Astrocyte of the spinal cord (primary cell): ENCODE measurements at regions not wholly inside any gene's neighbourhood (a gene's known extent, or its start where the extent isn't known, plus 50 kb on each side); places are given as distances from the start of the nearest gene placed in this dataset.
"Not testable (repeated sequence)": the region's sequence is repeated elsewhere in the genome, so short reads cannot be mapped to it uniquely, and the experiment has no call there.

ENCODE experiments used
- DNase-seq: peaks from one replicate; pipeline ENCODE4 v3.0.0; 2011; ENCODE audit warnings: low read depth, low spot score
- H3K4me3 ChIP-seq: 2 replicates; pipeline ENCODE4 v1.5.1; 2011; ENCODE audit warnings: low read depth, mild to moderate bottlenecking, low read length, moderate library complexity
- CTCF ChIP-seq: IDR thresholded peaks from 2 replicates; pipeline ENCODE4 v1.5.1; 2012; ENCODE audit warnings: low read depth, mild to moderate bottlenecking, low read length, inconsistent platforms
- in situ Hi-C: cut with HindIII; loops from 2 replicates; pipeline ENCODE4 v1.10.0; 2017; ENCODE audit warnings: low sequenced_read_pairs

GRCh38 chr2:144776766-144777165 is 256.8 kb upstream of the ZEB2 start:
- peak; percentile 12 for DNase-seq
- in situ Hi-C loops: no loop called here
- no peak for TF ChIP-seq CTCF
- H3K4me3 ChIP-seq: no peak overlapping the region

DNA sequence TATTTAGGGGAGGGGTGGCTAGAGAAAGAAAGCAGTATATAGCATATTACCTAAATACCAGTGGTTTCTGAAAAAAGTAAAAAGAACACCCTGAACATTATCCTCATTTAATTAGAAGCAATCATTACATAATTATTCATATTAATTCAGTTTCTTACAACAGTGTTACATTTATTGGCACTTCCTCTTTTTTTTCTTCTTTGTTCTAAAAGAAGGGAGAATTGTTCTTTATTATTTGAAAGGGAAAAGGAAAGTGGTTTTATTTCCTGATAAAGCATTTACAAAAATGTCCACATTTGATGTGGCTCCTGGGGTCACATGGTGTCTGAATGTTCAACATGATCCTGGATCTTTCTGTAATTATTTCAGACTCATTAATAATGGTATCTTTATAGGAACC is 254.9 kb upstream of the ZEB2 start:
- in situ Hi-C loops: no loop called here
- TF ChIP-seq CTCF: no peak
- no peak for DNase-seq
- H3K4me3 ChIP-seq: no peak overlapping the region

DNA sequence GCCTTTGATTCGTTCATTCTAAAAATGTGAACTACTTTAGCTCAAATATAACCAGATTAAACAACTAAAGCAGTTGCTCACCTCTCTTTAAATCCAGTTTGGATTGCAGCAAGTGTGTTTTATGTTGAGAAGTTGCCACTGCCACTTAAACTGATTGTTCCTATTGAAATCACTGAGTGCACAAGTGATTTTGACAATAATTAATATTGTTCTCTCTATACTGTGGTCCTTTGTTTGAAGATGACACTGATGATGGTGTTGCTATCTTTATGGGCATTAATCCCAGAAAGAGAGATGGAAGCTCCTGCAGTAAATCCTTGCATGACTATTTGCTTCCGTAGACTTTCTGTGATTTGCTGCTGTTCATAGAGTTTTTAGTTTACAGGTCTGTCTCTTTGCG is 251.4 kb upstream of the ZEB2 start:
- H3K4me3 ChIP-seq: no peak overlapping the region
- in situ Hi-C loops: no loop called here
- DNase-seq: no peak
- TF ChIP-seq CTCF: no peak

DNA sequence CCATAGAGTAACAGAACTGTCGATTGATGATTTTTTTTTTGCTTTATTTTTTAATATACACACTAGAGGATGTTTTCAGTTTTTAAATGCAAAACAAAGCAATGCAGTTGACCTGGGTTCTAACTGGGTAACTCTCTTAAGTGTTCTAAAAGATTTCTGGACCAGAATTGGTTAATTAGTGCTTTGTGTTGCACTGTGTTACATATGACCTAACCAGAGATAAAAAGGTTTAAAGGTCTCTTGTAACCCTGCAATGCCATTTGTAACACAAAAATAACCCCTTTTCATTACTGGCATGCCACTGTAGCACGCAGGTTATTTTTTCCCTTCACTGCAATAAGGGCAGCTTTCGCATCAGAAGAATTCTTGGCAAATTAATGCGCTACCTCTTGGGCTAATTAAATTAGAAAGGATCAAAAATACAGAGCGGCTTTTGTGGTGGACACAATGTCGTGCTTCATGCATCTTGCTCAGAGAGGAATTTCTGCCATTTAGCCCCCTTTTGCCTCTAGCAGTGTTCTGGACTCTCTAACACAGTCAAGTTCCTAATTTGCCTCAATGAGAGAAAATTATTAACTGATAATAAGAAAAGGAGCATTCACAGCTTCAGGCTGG is 250.8 kb upstream of the ZEB2 start:
- no peak overlapping the region for H3K4me3 ChIP-seq
- DNase-seq: no peak
- in situ Hi-C loops: no loop called here
- TF ChIP-seq CTCF: no peak

DNA sequence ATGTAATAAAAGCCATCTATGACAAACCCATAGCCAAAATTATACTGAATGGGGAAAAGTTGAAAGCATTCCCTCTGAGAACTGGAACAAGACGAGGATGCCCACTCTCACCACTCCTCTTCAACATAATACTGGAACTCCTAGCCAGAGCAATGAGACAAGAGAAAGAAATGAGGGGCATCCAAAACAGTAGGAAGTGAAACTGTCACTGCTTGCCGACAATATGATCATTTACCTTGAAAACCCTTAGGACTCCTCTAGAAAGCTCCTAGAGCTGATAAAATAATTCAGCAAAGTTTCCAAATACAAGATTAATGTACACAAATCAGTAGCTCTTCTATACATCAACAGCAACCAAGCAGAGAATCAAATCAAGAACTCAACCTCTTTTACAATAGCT is 241.0 kb upstream of the ZEB2 start:
- DNase-seq, in situ Hi-C loops, H3K4me3 ChIP-seq: not testable (repeated sequence)

GRCh38 chr2:144759746-144760145 is 239.8 kb upstream of the ZEB2 start:
- in situ Hi-C loops: no loop called here
- H3K4me3 ChIP-seq: no peak overlapping the region
- DNase-seq: no peak
- TF ChIP-seq CTCF: no peak

- in situ Hi-C loops, H3K4me3 ChIP-seq: not testable (repeated sequence)
- DNase-seq: peak; percentile 6
Observed at GRCh38 chr2:144758196-144758595, 238.3 kb upstream of the ZEB2 start.

DNA sequence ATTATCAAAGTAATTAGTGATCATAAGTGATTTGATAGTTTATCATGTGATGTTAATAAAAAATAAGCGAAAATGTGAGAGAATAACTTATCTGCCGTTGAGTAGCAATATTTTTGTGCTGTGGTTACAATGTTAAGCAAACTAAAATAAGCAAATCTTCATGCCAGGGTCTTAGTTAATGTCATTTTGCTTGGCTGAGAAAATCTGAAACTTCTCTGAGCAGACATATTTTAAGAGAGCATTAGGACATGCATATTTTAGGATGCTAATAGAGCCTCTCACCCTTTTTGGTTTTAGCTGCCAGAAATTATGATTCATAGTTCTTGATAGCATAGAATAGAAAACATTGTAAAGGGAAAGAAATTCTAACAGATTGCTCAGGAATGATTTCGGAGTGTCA is 233.5 kb upstream of the ZEB2 start:
- no peak for TF ChIP-seq CTCF
- in situ Hi-C loops: no loop called here
- H3K4me3 ChIP-seq: no peak overlapping the region
- no peak for DNase-seq
